KBM-7 (cell line): ENCODE measurements at regions not wholly inside any gene's neighbourhood (a gene's known extent, or its start where the extent isn't known, plus 50 kb on each side); places are given as distances from the start of the nearest gene placed in this dataset.
A peak's percentile ranks its signal among the peaks of the same experiment; 100 is the strongest.
"Not testable (repeated sequence)": the region's sequence is repeated elsewhere in the genome, so short reads cannot be mapped to it uniquely, and the experiment has no call there.

Source experiments
- DNase-seq: peaks from one replicate; pipeline ENCODE4 v3.0.0-alpha.2; 2015
- in situ Hi-C: fragments of 300-500 bp; cut with MboI; formaldehyde crosslinking; loops from 2 replicates; pipeline ENCODE4 v1.14.3; 2020; ENCODE audit warnings: low sequenced_read_pairs, low pct_unique_long_range_greater_than_20kb, mixed read lengths

GRCh38 chr7:7017707-7018280 lies 164.6 kb upstream of the C1GALT1 start:
- DNase-seq, result peak; percentile 17

GRCh38 chr7:7018290-7018689 lies 164.1 kb upstream of the C1GALT1 start:
- no peak for DNase-seq
- in situ Hi-C loops, result no loop called here

More at GRCh38 chr7:7017707-7018280, 164.6 kb upstream of the C1GALT1 start:
- in situ Hi-C loops, result no loop called here

GRCh38 chr7:7032221-7032620 lies 150.1 kb upstream of the C1GALT1 start:
- in situ Hi-C loops, result no loop called here
- DNase-seq, result no peak

- in situ Hi-C loops, result no loop called here
- no peak for DNase-seq
Observed at GRCh38 chr7:7035851-7036250, 146.5 kb upstream of the C1GALT1 start.

GRCh38 chr7:7042286-7042893 lies 140.0 kb upstream of the C1GALT1 start:
- in situ Hi-C loops, DNase-seq: not testable (repeated sequence)

GRCh38 chr7:7044806-7045205 lies 137.5 kb upstream of the C1GALT1 start:
- in situ Hi-C loops, result no loop called here
- DNase-seq, result no peak

GRCh38 chr7:7048213-7048612 lies 134.1 kb upstream of the C1GALT1 start:
- in situ Hi-C loops, result no loop called here
- DNase-seq, result no peak

- DNase-seq, result peak; percentile 65
- in situ Hi-C loops, result no loop called here
Observed at GRCh38 chr7:7051206-7051877, 131.0 kb upstream of the C1GALT1 start.

- no peak for DNase-seq
- in situ Hi-C loops, result no loop called here
Observed at GRCh38 chr7:7054252-7054830, 128.0 kb upstream of the C1GALT1 start.

GRCh38 chr7:7060828-7061599 lies 121.3 kb upstream of the C1GALT1 start:
- DNase-seq, result no peak
- in situ Hi-C loops, result no loop called here

GRCh38 chr7:7077945-7078344 lies 104.4 kb upstream of the C1GALT1 start:
- no peak for DNase-seq
- in situ Hi-C loops, result loop anchor here (25.0 kb wide), 1 partner anchor 459 kb away; the partner anchor contains the start of gene COL28A1

- DNase-seq, result no peak
- in situ Hi-C loops, result loop anchor here (25.0 kb wide), 1 partner anchor 456 kb away; the partner anchor contains the start of gene COL28A1
Observed at GRCh38 chr7:7080802-7081201, 101.5 kb upstream of the C1GALT1 start.

GRCh38 chr7:7090460-7090859 lies 91.9 kb upstream of the C1GALT1 start:
- in situ Hi-C loops, result loop anchor here (25.0 kb wide), 1 partner anchor 447 kb away; the partner anchor contains the start of gene COL28A1
- no peak for DNase-seq

GRCh38 chr7:7098280-7098818 lies 84.0 kb upstream of the C1GALT1 start:
- in situ Hi-C loops, result loop anchor here (25.0 kb wide), 1 partner anchor 439 kb away; the partner anchor contains the start of gene COL28A1
- DNase-seq, result no peak

- peak; percentile 63 for DNase-seq
- in situ Hi-C loops, result loop anchor here (25.0 kb wide), 1 partner anchor 438 kb away; the partner anchor contains the start of gene COL28A1
Observed at GRCh38 chr7:7099584-7100014, 82.7 kb upstream of the C1GALT1 start.

GRCh38 chr7:7100432-7100849 lies 81.9 kb upstream of the C1GALT1 start:
- no peak for DNase-seq
- in situ Hi-C loops, result no loop called here

GRCh38 chr7:7102906-7103305 lies 79.4 kb upstream of the C1GALT1 start:
- in situ Hi-C loops, result no loop called here
- no peak for DNase-seq

- DNase-seq, result peak; percentile 81
- in situ Hi-C loops, result no loop called here
Observed at GRCh38 chr7:7103343-7104313, 78.7 kb upstream of the C1GALT1 start.
